ENCODE measurements at regions not wholly inside any gene's neighbourhood (a gene's known extent, or its start where the extent isn't known, plus 50 kb on each side); places are given as distances from the start of the nearest gene placed in this dataset.
"Not testable (repeated sequence)": the region's sequence is repeated elsewhere in the genome, so short reads cannot be mapped to it uniquely, and the experiment has no call there.

GRCh38 chr3:95297581-95297980 lies 1234.7 kb downstream of the NSUN3 start:
- DNase-seq (ENCODE audit: low read depth, low spot score): no peak

GRCh38 chr3:95302044-95302443 lies 1239.2 kb downstream of the NSUN3 start:
- peak; percentile 3 for DNase-seq (ENCODE audit: low read depth, low spot score)

More at GRCh38 chr3:95297581-95297980, 1234.7 kb downstream of the NSUN3 start:
- H3K27ac ChIP-seq: no peak overlapping the region

DNA sequence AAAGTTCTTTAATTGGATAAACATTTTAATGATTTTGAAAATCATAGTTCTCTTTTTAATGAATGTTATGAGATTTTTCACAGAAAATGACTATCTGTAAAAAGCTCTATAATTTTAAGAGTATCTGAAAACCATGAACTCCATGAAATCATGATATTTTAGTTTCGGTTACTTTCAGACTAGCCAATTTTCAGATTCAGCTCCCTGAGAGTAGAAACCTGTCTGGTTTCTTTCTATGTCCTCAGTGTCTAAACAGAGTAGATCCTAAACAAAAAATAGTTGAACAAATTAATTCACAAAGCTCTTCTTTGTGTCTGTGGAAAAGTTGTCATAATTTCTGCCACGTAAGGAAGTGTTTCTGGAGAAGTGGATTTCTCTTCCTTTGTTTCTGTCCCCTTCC lies 1247.7 kb downstream of the NSUN3 start:
- no peak overlapping the region for H3K27ac ChIP-seq
- DNase-seq (ENCODE audit: low read depth, low spot score): no peak

More at GRCh38 chr3:95302044-95302443, 1239.2 kb downstream of the NSUN3 start:
- H3K27ac ChIP-seq: no peak overlapping the region

GRCh38 chr3:95311272-95311671 lies 1248.4 kb downstream of the NSUN3 start:
- H3K27ac ChIP-seq: no peak overlapping the region
- no peak for DNase-seq (ENCODE audit: low read depth, low spot score)

DNA sequence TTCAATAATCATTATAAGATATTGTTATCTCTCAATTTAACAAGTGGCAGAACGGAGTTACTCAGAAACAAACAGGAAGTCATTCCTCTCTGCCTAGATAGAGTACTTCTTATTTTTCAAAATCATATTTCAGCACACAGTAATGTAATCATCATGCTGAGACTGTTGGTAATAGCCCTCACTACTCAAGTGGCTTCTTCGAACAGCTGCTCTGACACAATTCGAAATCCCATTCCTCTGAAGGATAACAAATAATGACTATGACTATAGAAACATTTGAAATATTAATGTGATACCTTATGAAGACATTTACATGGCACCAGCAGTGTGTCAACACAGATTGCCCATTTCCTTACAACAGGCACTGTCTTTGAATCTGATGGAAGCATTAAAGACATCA lies 1249.8 kb downstream of the NSUN3 start:
- DNase-seq (ENCODE audit: low read depth, low spot score): no peak
- H3K27ac ChIP-seq: no peak overlapping the region

GRCh38 chr3:95319921-95320494 lies 1257.1 kb downstream of the NSUN3 start:
- no peak overlapping the region for H3K27ac ChIP-seq
- no peak for DNase-seq (ENCODE audit: low read depth, low spot score)

GRCh38 chr3:95327478-95327877 lies 1264.6 kb downstream of the NSUN3 start:
- DNase-seq (ENCODE audit: low read depth, low spot score): no peak
- H3K27ac ChIP-seq: no peak overlapping the region

GRCh38 chr3:95333826-95334225 lies 1271.0 kb downstream of the NSUN3 start:
- no peak overlapping the region for H3K27ac ChIP-seq
- no peak for DNase-seq (ENCODE audit: low read depth, low spot score)

DNA sequence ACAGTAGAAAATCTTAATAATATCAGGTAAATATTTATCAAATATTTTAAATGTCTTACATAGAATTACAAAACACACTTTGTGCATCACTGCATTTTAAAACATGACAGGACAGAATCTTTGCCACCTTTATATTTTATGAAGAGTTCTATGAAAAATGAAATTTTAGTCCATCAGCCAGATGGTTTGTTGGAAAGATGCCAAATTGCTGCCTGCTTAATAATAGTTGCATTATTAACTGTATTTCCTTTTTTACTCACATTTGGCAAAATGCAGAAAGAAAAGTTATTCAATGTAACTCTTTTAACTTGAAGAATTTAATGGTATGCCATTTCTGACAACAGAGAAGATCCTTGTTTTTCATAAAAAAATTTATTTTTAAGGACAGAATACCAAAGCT lies 1271.6 kb downstream of the NSUN3 start:
- no peak overlapping the region for H3K27ac ChIP-seq
- DNase-seq (ENCODE audit: low read depth, low spot score): no peak

DNA sequence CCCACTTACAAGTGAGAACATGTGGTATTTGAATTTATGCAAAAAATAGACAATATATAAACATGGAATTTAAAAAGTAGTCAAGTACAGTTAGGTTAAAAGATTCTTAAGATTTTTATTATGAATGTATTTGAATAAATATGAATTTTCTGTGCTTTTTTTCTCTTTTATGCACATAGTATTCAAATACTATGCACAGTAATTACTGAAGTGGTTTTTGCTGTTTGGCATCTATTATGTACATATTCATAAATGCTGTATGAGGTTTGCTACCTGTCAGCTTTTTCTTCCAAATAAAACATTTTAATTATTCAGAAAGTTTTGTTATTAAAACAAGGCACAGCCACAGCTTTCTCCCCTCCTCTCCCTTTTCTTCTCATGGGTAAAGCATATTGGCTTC lies 1272.7 kb downstream of the NSUN3 start:
- no peak overlapping the region for H3K27ac ChIP-seq
- no peak for DNase-seq (ENCODE audit: low read depth, low spot score)

DNA sequence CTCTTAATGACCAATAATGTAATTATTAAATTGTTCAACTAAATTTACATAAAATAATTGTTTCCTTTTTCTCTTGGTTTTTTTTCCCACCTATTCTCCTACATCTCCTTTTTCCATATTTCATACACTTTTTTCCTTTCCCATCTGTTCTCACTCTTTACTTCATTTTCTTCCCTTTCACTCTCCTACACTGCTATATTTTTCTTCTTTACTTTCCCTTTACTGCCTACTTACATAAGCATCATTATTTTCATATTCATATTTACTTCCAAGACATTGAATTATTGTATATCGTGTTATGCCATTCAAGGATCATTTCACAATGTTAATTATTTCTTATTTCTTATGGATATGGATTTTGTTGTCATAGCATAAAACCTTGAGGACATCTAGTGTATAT lies 1275.6 kb downstream of the NSUN3 start:
- DNase-seq (ENCODE audit: low read depth, low spot score): no peak
- H3K27ac ChIP-seq: no peak overlapping the region

DNA sequence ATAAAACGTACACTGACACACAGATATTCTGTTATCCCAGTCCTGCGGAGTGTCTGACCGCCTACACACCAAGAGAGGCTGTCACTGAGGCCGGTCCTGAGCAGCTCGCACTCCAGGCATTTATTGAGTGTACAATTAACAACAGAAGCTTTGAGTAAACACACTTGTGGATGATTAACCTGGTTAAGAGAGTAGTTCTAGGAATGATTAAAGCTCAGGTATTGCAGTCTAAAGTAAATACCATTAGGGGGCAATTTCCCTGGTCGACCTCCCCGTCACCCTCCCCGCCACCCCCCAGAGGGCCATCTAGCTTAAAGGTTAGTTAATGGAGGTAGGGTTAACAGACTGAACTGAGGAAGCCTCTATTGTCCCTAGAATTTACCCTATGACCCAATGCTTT lies 1278.5 kb downstream of the NSUN3 start:
- DNase-seq (ENCODE audit: low read depth, low spot score): no peak

GRCh38 chr3:95343228-95343627 lies 1280.4 kb downstream of the NSUN3 start:
- no peak for DNase-seq (ENCODE audit: low read depth, low spot score)
- H3K27ac ChIP-seq: no peak overlapping the region

More for the DNA sequence above, 1278.5 kb downstream of the NSUN3 start:
- no peak overlapping the region for H3K27ac ChIP-seq

GRCh38 chr3:95343767-95344166 lies 1280.9 kb downstream of the NSUN3 start:
- DNase-seq (ENCODE audit: low read depth, low spot score): no peak
- H3K27ac ChIP-seq: no peak overlapping the region

DNA sequence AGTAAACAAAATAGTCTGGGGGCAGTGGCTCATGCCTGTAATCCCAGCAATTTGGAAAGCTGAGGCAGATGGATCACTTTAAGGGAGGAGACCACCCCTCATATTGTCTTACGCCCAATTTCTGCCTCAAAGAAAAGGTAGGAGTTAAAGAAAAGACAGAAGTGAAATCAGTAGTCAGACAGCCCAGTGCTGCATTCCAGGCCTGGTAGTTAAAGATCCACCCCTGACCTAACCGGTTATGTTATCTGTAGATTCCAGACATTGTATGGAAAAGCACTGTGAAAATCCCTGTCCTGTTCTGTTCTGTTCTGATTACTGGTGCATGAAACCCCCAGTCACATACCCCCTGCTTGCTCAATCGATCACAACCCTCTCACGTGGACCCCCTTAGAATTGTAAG lies 1285.1 kb downstream of the NSUN3 start:
- DNase-seq (ENCODE audit: low read depth, low spot score); H3K27ac ChIP-seq: not testable (repeated sequence)

GRCh38 chr3:95348879-95349278 lies 1286.0 kb downstream of the NSUN3 start:
- DNase-seq (ENCODE audit: low read depth, low spot score): no peak
- H3K27ac ChIP-seq: no peak overlapping the region

GRCh38 chr3:95350049-95350448 lies 1287.2 kb downstream of the NSUN3 start:
- DNase-seq (ENCODE audit: low read depth, low spot score): no peak

DNA sequence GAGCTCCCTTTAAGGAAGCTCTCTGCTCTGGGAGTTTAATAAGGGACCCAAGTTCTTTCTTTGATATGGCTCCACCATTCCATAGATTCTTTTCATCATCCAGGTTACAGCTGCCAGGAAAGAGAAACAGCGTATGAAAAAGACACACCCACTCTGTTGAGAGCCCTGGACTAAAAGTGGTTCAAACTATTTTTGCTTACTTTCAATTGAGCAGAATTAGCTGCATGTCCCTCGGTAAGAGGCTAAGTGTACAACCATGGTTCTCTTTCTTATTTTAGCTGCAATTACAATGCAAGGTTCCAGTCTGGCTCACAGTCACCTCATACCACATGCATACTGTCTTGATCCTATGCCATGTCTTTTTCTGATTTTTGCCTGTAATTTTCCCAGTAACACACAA lies 1288.3 kb downstream of the NSUN3 start:
- H3K27ac ChIP-seq: no peak overlapping the region
- no peak for DNase-seq (ENCODE audit: low read depth, low spot score)

More at GRCh38 chr3:95350049-95350448, 1287.2 kb downstream of the NSUN3 start:
- no peak overlapping the region for H3K27ac ChIP-seq

GRCh38 chr3:95352471-95352870 lies 1289.6 kb downstream of the NSUN3 start:
- H3K27ac ChIP-seq: no peak overlapping the region
- no peak for DNase-seq (ENCODE audit: low read depth, low spot score)

DNA sequence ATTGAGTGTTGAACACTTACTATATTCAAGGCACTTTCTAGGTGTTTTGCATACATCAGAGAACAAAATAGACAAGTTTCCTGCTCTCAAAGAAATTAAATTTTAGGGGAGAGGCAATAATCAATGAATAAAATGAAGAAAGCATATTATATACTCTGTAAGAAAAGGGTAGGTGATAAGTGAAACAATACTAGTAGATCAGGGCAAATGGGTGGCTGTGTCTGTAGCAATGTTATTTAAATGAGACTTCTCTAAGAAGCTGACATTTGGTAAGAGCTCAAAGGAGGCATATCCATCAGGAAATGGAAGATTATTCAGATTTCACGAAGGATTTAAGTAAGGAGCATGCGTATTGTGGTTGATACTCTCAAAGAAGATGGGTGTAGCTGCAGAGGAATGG lies 1291.6 kb downstream of the NSUN3 start:
- DNase-seq (ENCODE audit: low read depth, low spot score): no peak
- H3K27ac ChIP-seq: no peak overlapping the region

- no peak overlapping the region for H3K27ac ChIP-seq
Measured at GRCh38 chr3:95356764-95357501, 1294.1 kb downstream of the NSUN3 start.

More at GRCh38 chr3:95356764-95357501, 1294.1 kb downstream of the NSUN3 start:
- DNase-seq (ENCODE audit: low read depth, low spot score): no peak
